ENCODE measurements at regions not wholly inside any gene's neighbourhood (a gene's known extent, or its start where the extent isn't known, plus 50 kb on each side); places are given as distances from the start of the nearest gene placed in this dataset.

GRCh38 chr7:130970196-130970595 is 236.2 kb upstream of the KLF14 start:
- TF ChIP-seq CTCF (conservative IDR thresholded peaks at IDR 0.05; ENCODE audit: control insufficient read depth, insufficient read depth, low read depth, low read length): no peak
- no peak overlapping the region for H3K4me3 ChIP-seq (ENCODE audit: control insufficient read depth, low read depth, low read length)
- DNase-seq (ENCODE audit: low read depth): no peak

GRCh38 chr7:130970696-130971095 is 236.7 kb upstream of the KLF14 start:
- H3K4me3 ChIP-seq (ENCODE audit: control insufficient read depth, low read depth, low read length): no peak overlapping the region
- TF ChIP-seq CTCF (conservative IDR thresholded peaks at IDR 0.05; ENCODE audit: control insufficient read depth, insufficient read depth, low read depth, low read length): no peak
- no peak for DNase-seq (ENCODE audit: low read depth)

- DNase-seq (ENCODE audit: low read depth): no peak
- no peak for TF ChIP-seq CTCF (conservative IDR thresholded peaks at IDR 0.05; ENCODE audit: control insufficient read depth, insufficient read depth, low read depth, low read length)
- no peak overlapping the region for H3K4me3 ChIP-seq (ENCODE audit: control insufficient read depth, low read depth, low read length)
Observed at GRCh38 chr7:130971297-130971696, 237.3 kb upstream of the KLF14 start.

- TF ChIP-seq CTCF (conservative IDR thresholded peaks at IDR 0.05; ENCODE audit: control insufficient read depth, insufficient read depth, low read depth, low read length): no peak
- no peak overlapping the region for H3K4me3 ChIP-seq (ENCODE audit: control insufficient read depth, low read depth, low read length)
- DNase-seq (ENCODE audit: low read depth): no peak
Observed at GRCh38 chr7:130972201-130972600, 238.2 kb upstream of the KLF14 start.

- H3K4me3 ChIP-seq (ENCODE audit: control insufficient read depth, low read depth, low read length): no peak overlapping the region
- no peak for DNase-seq (ENCODE audit: low read depth)
- no peak for TF ChIP-seq CTCF (conservative IDR thresholded peaks at IDR 0.05; ENCODE audit: control insufficient read depth, insufficient read depth, low read depth, low read length)
Observed at GRCh38 chr7:130973637-130974036, 239.6 kb upstream of the KLF14 start.

- no peak for TF ChIP-seq CTCF (conservative IDR thresholded peaks at IDR 0.05; ENCODE audit: control insufficient read depth, insufficient read depth, low read depth, low read length)
- no peak for DNase-seq (ENCODE audit: low read depth)
- no peak overlapping the region for H3K4me3 ChIP-seq (ENCODE audit: control insufficient read depth, low read depth, low read length)
Observed at GRCh38 chr7:130974169-130974568, 240.2 kb upstream of the KLF14 start.

GRCh38 chr7:130974794-130975193 is 240.8 kb upstream of the KLF14 start:
- H3K4me3 ChIP-seq (ENCODE audit: control insufficient read depth, low read depth, low read length): no peak overlapping the region
- no peak for TF ChIP-seq CTCF (conservative IDR thresholded peaks at IDR 0.05; ENCODE audit: control insufficient read depth, insufficient read depth, low read depth, low read length)
- DNase-seq (ENCODE audit: low read depth): no peak

Measured in fibroblast of mammary gland (primary cell).